ENCODE measurements at regions not wholly inside any gene's neighbourhood (a gene's known extent, or its start where the extent isn't known, plus 50 kb on each side); places are given as distances from the start of the nearest gene placed in this dataset.

DNA sequence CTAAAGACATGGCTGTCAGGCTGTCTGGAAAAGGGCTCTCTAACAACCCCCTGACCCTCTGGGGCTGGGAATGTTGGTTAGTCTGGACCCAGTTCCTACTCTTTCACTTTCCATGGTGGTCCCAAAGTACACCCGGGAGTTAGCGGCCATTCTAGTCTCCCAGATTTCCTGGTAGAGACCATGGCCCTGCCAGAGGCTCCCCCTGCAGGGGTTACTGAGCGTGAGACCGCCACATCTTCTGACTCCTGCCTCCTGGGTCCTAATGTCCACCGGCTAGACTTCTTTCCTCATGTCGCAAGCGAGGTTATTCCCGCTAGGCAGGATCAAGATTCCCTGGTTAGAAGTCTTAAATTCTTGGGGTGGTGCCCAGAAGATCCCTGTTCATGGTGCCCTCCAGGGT lies 540.0 kb upstream of the ROBO1 start:
- no peak for TF ChIP-seq TAF1 (IDR thresholded peaks at IDR 0.05; ENCODE audit: control insufficient read depth, extremely low read depth, insufficient read depth, low read length, severe bottlenecking)
- TF ChIP-seq TCF7 (IDR thresholded peaks at IDR 0.05; ENCODE audit: borderline replicate concordance) = no peak
- TF ChIP-seq ZZZ3 (IDR thresholded peaks at IDR 0.05) = no peak
- TF ChIP-seq EGR1 (conservative IDR thresholded peaks at IDR 0.05) = no peak
- no peak for TF ChIP-seq TAF7 (tag; IDR thresholded peaks at IDR 0.05)
- no peak for TF ChIP-seq MEF2A (IDR thresholded peaks at IDR 0.05; ENCODE audit: control insufficient read depth, low read depth, low read length)
- no peak for TF ChIP-seq NCOA6 (IDR thresholded peaks at IDR 0.05)
- no peak for TF ChIP-seq ZNF274 (IDR thresholded peaks at IDR 0.05; ENCODE audit: borderline replicate concordance, low read depth, low read length)
- TF ChIP-seq NR3C1 (CRISPR knock-in tag; IDR thresholded peaks at IDR 0.05) = no peak
- TF ChIP-seq NELFE (IDR thresholded peaks at IDR 0.05; ENCODE audit: insufficient read depth, insufficient read length) = no peak
- no peak for TF ChIP-seq HDAC1 (IDR thresholded peaks at IDR 0.05)

Data from K562 (cell line).